ENCODE measurements at regions not wholly inside any gene's neighbourhood (a gene's known extent, or its start where the extent isn't known, plus 50 kb on each side); places are given as distances from the start of the nearest gene placed in this dataset.

DNA sequence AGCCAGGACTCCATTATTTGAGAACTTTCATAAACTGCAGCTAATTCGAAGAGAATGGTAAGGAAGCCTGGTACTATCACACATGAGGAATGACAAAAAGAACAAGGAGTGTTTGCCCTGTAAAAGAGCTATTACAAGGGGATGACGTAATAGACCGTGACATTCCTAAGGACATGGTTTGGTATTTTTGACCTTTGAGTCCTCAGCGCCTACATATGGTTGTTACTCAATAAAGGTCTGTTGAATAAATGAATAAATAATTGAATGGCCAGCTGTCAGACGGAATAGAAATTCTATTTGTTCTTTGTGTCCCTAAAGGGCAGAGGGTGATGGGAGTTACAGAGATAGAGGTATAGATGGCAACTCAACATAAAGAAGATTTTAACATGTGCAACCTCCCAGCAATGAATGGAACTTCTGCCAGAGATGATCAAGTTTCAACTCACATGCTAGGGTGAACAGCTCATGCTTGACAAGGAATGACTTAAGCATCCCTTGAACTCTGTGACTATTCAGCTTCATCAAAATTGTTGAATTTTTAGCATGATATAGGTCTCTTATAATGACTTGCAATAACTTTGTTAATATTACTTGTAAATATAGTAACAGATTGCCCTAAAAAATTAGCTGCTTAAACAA lies 115.4 kb downstream of the TENT5A start:
- Histone ChIP-seq H3K9me2 (ENCODE audit: insufficient read depth) (no peaks in the 10 kb centered on the region), H3K9me3 (ENCODE audit: control insufficient read depth in 1 of 2, insufficient read depth in 1 of 2, low read depth in 1 of 2, low read length in 2 of 2) (no peaks in the 10 kb centered on the region; a peak in 1 of 4 replicates), H3K9ac (ENCODE audit: low read length) (no peak overlapping the region), H3K27me3 (ENCODE audit: insufficient read depth, low read length) (no peaks in the 10 kb centered on the region), H3K4me2 (ENCODE audit: low read length) (no peak overlapping the region), H2AFZ (ENCODE audit: low read depth, low read length, poor library complexity, severe bottlenecking) (no peak overlapping the region), H4K20me1 (ENCODE audit: insufficient read depth) (no peaks in the 10 kb centered on the region), H3K36me3 (ENCODE audit: control insufficient read depth in 1 of 2, insufficient read depth in 2 of 2, low read length in 2 of 2) (no peaks in the 10 kb centered on the region), H3K79me2 (ENCODE audit: insufficient read depth, low read length) (no peaks in the 10 kb centered on the region), H3K4me1 (ENCODE audit: control insufficient read depth in 1 of 2, insufficient read depth in 2 of 2, low read length in 2 of 2) (no peaks in the 10 kb centered on the region), H3K4me3 (replicated peaks in 1 of 2; ENCODE audit: low read depth in 1 of 2, low read length in 2 of 2) (no peak overlapping the region), H3K27ac (ENCODE audit: low read depth, low read length) (no peak overlapping the region)
- intact Hi-C loops (cut with micrococcal nuclease): no loop called here
- TF ChIP-seq CBX3 (IDR thresholded peaks at IDR 0.05; ENCODE audit: low read depth) (no peak), EGR1 (IDR thresholded peaks at IDR 0.05; ENCODE audit: low read depth) (no peak), EZH2 (IDR thresholded peaks at IDR 0.05) (no peak), POLR2A (IDR thresholded peaks at IDR 0.05; ENCODE audit: borderline replicate concordance, extremely low read depth, insufficient read depth, insufficient read length) (no peak), SP1 (IDR thresholded peaks at IDR 0.05; ENCODE audit: low read depth) (no peak), CEBPB (IDR thresholded peaks at IDR 0.05; ENCODE audit: low read depth) (no peak), YY1 (IDR thresholded peaks at IDR 0.05; ENCODE audit: extremely low read depth, insufficient replicate concordance, low read depth, low read length) (no peak), FOSL1 (IDR thresholded peaks at IDR 0.05; ENCODE audit: low read depth) (no peak), SIN3A (IDR thresholded peaks at IDR 0.05; ENCODE audit: low read depth) (no peak), TCF7L2 (IDR thresholded peaks at IDR 0.05; ENCODE audit: borderline replicate concordance, extremely low read depth, insufficient read depth, insufficient read length) (no peak), POLR2AphosphoS5 (IDR thresholded peaks at IDR 0.05; ENCODE audit: low read depth, low read length) (no peak), ZFX (IDR thresholded peaks at IDR 0.05) (no peak)
- TF ChIP-seq, protein P1, sequence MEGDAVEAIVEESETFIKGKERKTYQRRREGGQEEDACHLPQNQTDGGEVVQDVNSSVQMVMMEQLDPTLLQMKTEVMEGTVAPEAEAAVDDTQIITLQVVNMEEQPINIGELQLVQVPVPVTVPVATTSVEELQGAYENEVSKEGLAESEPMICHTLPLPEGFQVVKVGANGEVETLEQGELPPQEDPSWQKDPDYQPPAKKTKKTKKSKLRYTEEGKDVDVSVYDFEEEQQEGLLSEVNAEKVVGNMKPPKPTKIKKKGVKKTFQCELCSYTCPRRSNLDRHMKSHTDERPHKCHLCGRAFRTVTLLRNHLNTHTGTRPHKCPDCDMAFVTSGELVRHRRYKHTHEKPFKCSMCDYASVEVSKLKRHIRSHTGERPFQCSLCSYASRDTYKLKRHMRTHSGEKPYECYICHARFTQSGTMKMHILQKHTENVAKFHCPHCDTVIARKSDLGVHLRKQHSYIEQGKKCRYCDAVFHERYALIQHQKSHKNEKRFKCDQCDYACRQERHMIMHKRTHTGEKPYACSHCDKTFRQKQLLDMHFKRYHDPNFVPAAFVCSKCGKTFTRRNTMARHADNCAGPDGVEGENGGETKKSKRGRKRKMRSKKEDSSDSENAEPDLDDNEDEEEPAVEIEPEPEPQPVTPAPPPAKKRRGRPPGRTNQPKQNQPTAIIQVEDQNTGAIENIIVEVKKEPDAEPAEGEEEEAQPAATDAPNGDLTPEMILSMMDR (IDR thresholded peaks at IDR 0.05 in 2 of 3, conservative IDR thresholded peaks at IDR 0.05 in 1 of 3; ENCODE audit: borderline replicate concordance in 1 of 3, insufficient read depth in 1 of 3, low read depth in 2 of 3, low read length in 2 of 3): no peak
- TF ChIP-seq, protein P2, sequence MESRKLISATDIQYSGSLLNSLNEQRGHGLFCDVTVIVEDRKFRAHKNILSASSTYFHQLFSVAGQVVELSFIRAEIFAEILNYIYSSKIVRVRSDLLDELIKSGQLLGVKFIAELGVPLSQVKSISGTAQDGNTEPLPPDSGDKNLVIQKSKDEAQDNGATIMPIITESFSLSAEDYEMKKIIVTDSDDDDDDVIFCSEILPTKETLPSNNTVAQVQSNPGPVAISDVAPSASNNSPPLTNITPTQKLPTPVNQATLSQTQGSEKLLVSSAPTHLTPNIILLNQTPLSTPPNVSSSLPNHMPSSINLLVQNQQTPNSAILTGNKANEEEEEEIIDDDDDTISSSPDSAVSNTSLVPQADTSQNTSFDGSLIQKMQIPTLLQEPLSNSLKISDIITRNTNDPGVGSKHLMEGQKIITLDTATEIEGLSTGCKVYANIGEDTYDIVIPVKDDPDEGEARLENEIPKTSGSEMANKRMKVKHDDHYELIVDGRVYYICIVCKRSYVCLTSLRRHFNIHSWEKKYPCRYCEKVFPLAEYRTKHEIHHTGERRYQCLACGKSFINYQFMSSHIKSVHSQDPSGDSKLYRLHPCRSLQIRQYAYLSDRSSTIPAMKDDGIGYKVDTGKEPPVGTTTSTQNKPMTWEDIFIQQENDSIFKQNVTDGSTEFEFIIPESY (IDR thresholded peaks at IDR 0.05; ENCODE audit: extremely low read depth, insufficient replicate concordance, low read length): no peak
- TF ChIP-seq, protein P3, sequence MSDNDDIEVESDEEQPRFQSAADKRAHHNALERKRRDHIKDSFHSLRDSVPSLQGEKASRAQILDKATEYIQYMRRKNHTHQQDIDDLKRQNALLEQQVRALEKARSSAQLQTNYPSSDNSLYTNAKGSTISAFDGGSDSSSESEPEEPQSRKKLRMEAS (IDR thresholded peaks at IDR 0.05): no peak
- TF ChIP-seq, protein P4, sequence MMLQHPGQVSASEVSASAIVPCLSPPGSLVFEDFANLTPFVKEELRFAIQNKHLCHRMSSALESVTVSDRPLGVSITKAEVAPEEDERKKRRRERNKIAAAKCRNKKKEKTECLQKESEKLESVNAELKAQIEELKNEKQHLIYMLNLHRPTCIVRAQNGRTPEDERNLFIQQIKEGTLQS (IDR thresholded peaks at IDR 0.05): no peak
- TF ChIP-seq, protein P5, sequence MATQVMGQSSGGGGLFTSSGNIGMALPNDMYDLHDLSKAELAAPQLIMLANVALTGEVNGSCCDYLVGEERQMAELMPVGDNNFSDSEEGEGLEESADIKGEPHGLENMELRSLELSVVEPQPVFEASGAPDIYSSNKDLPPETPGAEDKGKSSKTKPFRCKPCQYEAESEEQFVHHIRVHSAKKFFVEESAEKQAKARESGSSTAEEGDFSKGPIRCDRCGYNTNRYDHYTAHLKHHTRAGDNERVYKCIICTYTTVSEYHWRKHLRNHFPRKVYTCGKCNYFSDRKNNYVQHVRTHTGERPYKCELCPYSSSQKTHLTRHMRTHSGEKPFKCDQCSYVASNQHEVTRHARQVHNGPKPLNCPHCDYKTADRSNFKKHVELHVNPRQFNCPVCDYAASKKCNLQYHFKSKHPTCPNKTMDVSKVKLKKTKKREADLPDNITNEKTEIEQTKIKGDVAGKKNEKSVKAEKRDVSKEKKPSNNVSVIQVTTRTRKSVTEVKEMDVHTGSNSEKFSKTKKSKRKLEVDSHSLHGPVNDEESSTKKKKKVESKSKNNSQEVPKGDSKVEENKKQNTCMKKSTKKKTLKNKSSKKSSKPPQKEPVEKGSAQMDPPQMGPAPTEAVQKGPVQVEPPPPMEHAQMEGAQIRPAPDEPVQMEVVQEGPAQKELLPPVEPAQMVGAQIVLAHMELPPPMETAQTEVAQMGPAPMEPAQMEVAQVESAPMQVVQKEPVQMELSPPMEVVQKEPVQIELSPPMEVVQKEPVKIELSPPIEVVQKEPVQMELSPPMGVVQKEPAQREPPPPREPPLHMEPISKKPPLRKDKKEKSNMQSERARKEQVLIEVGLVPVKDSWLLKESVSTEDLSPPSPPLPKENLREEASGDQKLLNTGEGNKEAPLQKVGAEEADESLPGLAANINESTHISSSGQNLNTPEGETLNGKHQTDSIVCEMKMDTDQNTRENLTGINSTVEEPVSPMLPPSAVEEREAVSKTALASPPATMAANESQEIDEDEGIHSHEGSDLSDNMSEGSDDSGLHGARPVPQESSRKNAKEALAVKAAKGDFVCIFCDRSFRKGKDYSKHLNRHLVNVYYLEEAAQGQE (IDR thresholded peaks at IDR 0.05; ENCODE audit: low read depth): no peak
- ChIA-PET CTCF (no interaction called here), POLR2A (no interaction called here), RAD21 (ENCODE audit: low non-redundant PET in 1 of 2, low total read pairs in 2 of 2, uncharacterized antibody in 2 of 2, unreplicated experiment in 2 of 2) (no interaction called here)
- ATAC-seq: no peak
- no TSS peak for BruUV-seq (replicated peaks)
- DNase-seq (ENCODE audit: low read depth, low spot score): no peak
